Fibroblast of skin of right biceps (primary cell): ENCODE measurements at regions not wholly inside any gene's neighbourhood (a gene's known extent, or its start where the extent isn't known, plus 50 kb on each side); places are given as distances from the start of the nearest gene placed in this dataset.

Experiments
- DNase-seq: peaks from one replicate; pipeline ENCODE4 v3.0.0-alpha.2; 2013

- peak; percentile 17 for DNase-seq
These were observed 132.4 kb upstream of the LMO4 start for GRCh38 chr1:87196110-87196827.

GRCh38 chr1:87197156-87197555 lies 131.5 kb upstream of the LMO4 start:
- DNase-seq = peak; percentile 44

GRCh38 chr1:87197641-87198040 lies 131.0 kb upstream of the LMO4 start:
- no peak for DNase-seq

- no peak for DNase-seq
These were observed 127.6 kb upstream of the LMO4 start for GRCh38 chr1:87200875-87201638.

- no peak for DNase-seq
These were observed 126.9 kb upstream of the LMO4 start for GRCh38 chr1:87201768-87202167.

- no peak for DNase-seq
These were observed 126.2 kb upstream of the LMO4 start for GRCh38 chr1:87202451-87202850.

- DNase-seq = no peak
These were observed 125.6 kb upstream of the LMO4 start for GRCh38 chr1:87202922-87203655.

- peak; percentile 78 for DNase-seq
These were observed 124.8 kb upstream of the LMO4 start for GRCh38 chr1:87203904-87204303.

- DNase-seq = no peak
These were observed 124.2 kb upstream of the LMO4 start for GRCh38 chr1:87204441-87204840.

- DNase-seq = no peak
These were observed 123.8 kb upstream of the LMO4 start for GRCh38 chr1:87204921-87205320.

- DNase-seq = no peak
These were observed 122.4 kb upstream of the LMO4 start for GRCh38 chr1:87206044-87206831.

GRCh38 chr1:87208080-87208479 lies 120.6 kb upstream of the LMO4 start:
- no peak for DNase-seq

- no peak for DNase-seq
These were observed 119.7 kb upstream of the LMO4 start for GRCh38 chr1:87208931-87209330.

- no peak for DNase-seq
These were observed 118.5 kb upstream of the LMO4 start for GRCh38 chr1:87210151-87210550.

- DNase-seq = peak; percentile 36
These were observed 116.1 kb upstream of the LMO4 start for GRCh38 chr1:87212431-87213134.

- DNase-seq = peak; percentile 24
These were observed 115.6 kb upstream of the LMO4 start for GRCh38 chr1:87213135-87213515.

- no peak for DNase-seq
These were observed 113.1 kb upstream of the LMO4 start for GRCh38 chr1:87215592-87215991.

- DNase-seq = no peak
These were observed 110.1 kb upstream of the LMO4 start for GRCh38 chr1:87218618-87219017.

GRCh38 chr1:87219141-87219540 lies 109.5 kb upstream of the LMO4 start:
- no peak for DNase-seq

- DNase-seq = no peak
These were observed 109.1 kb upstream of the LMO4 start for GRCh38 chr1:87219626-87220025.

- DNase-seq = peak; percentile 56
These were observed 107.7 kb upstream of the LMO4 start for GRCh38 chr1:87220993-87221392.

GRCh38 chr1:87224201-87224600 lies 104.5 kb upstream of the LMO4 start:
- peak; percentile 98 for DNase-seq
